Keratinocyte (primary cell): ENCODE measurements at regions not wholly inside any gene's neighbourhood (a gene's known extent, or its start where the extent isn't known, plus 50 kb on each side); places are given as distances from the start of the nearest gene placed in this dataset.

Experiments
- DNase-seq: peaks from one replicate; pipeline ENCODE4 v3.0.0-alpha.2; 2011; ENCODE audit warnings: low read depth, missing footprints, low spot score
- FAIRE-seq: peaks from 2 replicates; lab custom pipeline; 2011; peaks lifted over from hg19 to GRCh38; lab: Jason Lieb, UNC
- H2AFZ ChIP-seq: 2 replicates; pipeline ENCODE4 v1.6.0; 2012; ENCODE audit warnings: low read length, control low read depth, inconsistent platforms; ENCODE audit not compliant: control insufficient read depth
- H3K27ac ChIP-seq: 2 replicates; pipeline ENCODE4 v1.5.1; 2011; ENCODE audit warnings: low read length; ENCODE audit not compliant: control insufficient read depth, insufficient read depth
- H3K27me3 ChIP-seq: 3 replicates; pipeline ENCODE4 v1.6.0; 2011; ENCODE audit warnings: low read length; ENCODE audit not compliant: control insufficient read depth, insufficient read depth; ENCODE audit errors: extremely low read depth
- H3K36me3 ChIP-seq, 2 experiments: 2 replicates in 1 of 2; 3 replicates in 1 of 2; pipeline ENCODE4 v1.5.1; 2011; ENCODE audit warnings: low read length in 2 of 2, mild to moderate bottlenecking in 1 of 2; ENCODE audit not compliant: control insufficient read depth in 2 of 2, insufficient read depth in 2 of 2; ENCODE audit errors: extremely low read depth in 1 of 2
- H3K4me1 ChIP-seq: 3 replicates; pipeline ENCODE4 v1.5.1; 2011; ENCODE audit warnings: low read length; ENCODE audit not compliant: control insufficient read depth, insufficient read depth; ENCODE audit errors: extremely low read depth
- H3K4me2 ChIP-seq: 3 replicates; pipeline ENCODE4 v1.6.0; 2011; ENCODE audit warnings: low read depth, low read length; ENCODE audit not compliant: control insufficient read depth, insufficient read depth; ENCODE audit errors: extremely low read depth
- H3K4me3 ChIP-seq, 3 experiments: fragments of 200-600 bp in 1 of 3; sonication (generic) in 1 of 3; 2 replicates in 2 of 3; 3 replicates in 1 of 3; pipeline ENCODE4 v1.5.1; 2011 to 2016; ENCODE audit warnings: low read length in 3 of 3, mild to moderate bottlenecking in 3 of 3, control low read depth in 2 of 3, inconsistent platforms in 1 of 3, low read depth in 1 of 3, mixed read lengths in 1 of 3, mixed run types in 1 of 3, moderate library complexity in 1 of 3; ENCODE audit not compliant: control insufficient read depth in 2 of 3, insufficient read depth in 2 of 3; ENCODE audit errors: extremely low read depth in 1 of 3
- H3K79me2 ChIP-seq: 2 replicates; pipeline ENCODE4 v1.6.0; 2012; ENCODE audit warnings: low read length; ENCODE audit not compliant: control insufficient read depth, insufficient read depth
- H3K9ac ChIP-seq: 3 replicates; pipeline ENCODE4 v1.6.0; 2011; ENCODE audit warnings: low read length; ENCODE audit not compliant: control insufficient read depth, insufficient read depth; ENCODE audit errors: extremely low read depth
- H3K9me1 ChIP-seq: 3 replicates; pipeline ENCODE4 v1.6.0; 2011; ENCODE audit warnings: low read length; ENCODE audit not compliant: control insufficient read depth, insufficient read depth; ENCODE audit errors: extremely low read depth
- H3K9me3 ChIP-seq: 2 replicates; pipeline ENCODE4 v1.5.1; 2012; ENCODE audit warnings: low read depth, low read length; ENCODE audit not compliant: control insufficient read depth
- H4K20me1 ChIP-seq: 3 replicates; pipeline ENCODE4 v1.6.0; 2011; ENCODE audit warnings: low read length; ENCODE audit not compliant: control insufficient read depth, insufficient read depth; ENCODE audit errors: extremely low read depth
- EZH2 ChIP-seq: IDR thresholded peaks from one replicate; pipeline ENCODE4 v1.6.1; 2012; ENCODE audit warnings: inconsistent platforms, mild to moderate bottlenecking, low read length, moderate library complexity
- dilution Hi-C: fragments of 300-500 bp; cut with MboI; formaldehyde crosslinking; loops from one replicate; pipeline ENCODE4 v1.7.0; 2020; ENCODE audit warnings: low sequenced_read_pairs; ENCODE audit not compliant: extremely low pct_ligation_motif_present
- TF ChIP-seq, protein P1 (sequence below), 3 experiments: IDR thresholded peaks in 1 of 3; conservative IDR thresholded peaks in 1 of 3; optimal IDR thresholded peaks in 1 of 3; 2 replicates in 2 of 3; 3 replicates in 1 of 3; pipeline versions ENCODE3 to v1.5.1; 2011; ENCODE audit warnings: low read length in 3 of 3, mild to moderate bottlenecking in 3 of 3, moderate library complexity in 2 of 3, control low read depth in 1 of 3, inconsistent platforms in 1 of 3; ENCODE audit not compliant: insufficient read depth in 2 of 3; ENCODE audit errors: extremely low read depth in 1 of 3

DNA sequence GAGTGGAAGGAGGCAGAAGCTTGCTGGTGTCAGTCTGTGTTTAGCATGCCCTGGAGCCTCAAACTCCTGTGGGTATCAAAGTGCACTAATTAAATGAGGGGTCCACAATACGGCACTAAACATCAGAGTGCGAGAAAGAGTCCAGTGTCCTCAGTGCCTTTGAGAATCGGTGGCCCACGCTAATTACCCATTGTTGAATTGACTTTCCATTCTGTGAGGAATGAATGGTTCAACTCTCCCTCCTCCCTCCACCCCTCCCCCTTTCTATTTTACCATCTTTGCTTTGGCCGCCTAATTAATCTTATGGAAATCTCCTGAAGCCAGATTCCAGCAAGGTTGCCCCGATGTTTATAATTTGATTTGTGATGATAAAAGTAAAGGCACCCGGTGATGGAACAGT, 217.8 kb downstream of the TFEC start:
- no peak overlapping the region for H3K4me2 ChIP-seq
- no peaks in the 10 kb centered on the region for H3K9me3 ChIP-seq
- H3K27me3 ChIP-seq: peaks cover 7% of the 10 kb centered on the region
- DNase-seq (no peak), FAIRE-seq (no peak)
- H3K9me1 ChIP-seq: no peaks in the 10 kb centered on the region
- no peak for TF ChIP-seq EZH2
- TF ChIP-seq, protein P1, sequence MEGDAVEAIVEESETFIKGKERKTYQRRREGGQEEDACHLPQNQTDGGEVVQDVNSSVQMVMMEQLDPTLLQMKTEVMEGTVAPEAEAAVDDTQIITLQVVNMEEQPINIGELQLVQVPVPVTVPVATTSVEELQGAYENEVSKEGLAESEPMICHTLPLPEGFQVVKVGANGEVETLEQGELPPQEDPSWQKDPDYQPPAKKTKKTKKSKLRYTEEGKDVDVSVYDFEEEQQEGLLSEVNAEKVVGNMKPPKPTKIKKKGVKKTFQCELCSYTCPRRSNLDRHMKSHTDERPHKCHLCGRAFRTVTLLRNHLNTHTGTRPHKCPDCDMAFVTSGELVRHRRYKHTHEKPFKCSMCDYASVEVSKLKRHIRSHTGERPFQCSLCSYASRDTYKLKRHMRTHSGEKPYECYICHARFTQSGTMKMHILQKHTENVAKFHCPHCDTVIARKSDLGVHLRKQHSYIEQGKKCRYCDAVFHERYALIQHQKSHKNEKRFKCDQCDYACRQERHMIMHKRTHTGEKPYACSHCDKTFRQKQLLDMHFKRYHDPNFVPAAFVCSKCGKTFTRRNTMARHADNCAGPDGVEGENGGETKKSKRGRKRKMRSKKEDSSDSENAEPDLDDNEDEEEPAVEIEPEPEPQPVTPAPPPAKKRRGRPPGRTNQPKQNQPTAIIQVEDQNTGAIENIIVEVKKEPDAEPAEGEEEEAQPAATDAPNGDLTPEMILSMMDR (optimal IDR thresholded peaks at IDR 0.05 in 1 of 3, IDR thresholded peaks at IDR 0.05 in 1 of 3, conservative IDR thresholded peaks at IDR 0.05 in 1 of 3; ENCODE audit: extremely low read depth in 1 of 3, insufficient read depth in 2 of 3, low read length in 3 of 3): no peak
- H3K4me1 ChIP-seq: no peaks in the 10 kb centered on the region
- H3K4me3 ChIP-seq: no peak overlapping the region
- dilution Hi-C loops: no loop called here
- no peak overlapping the region for H3K27ac ChIP-seq
- no peaks in the 10 kb centered on the region for H3K79me2 ChIP-seq
- no peak overlapping the region for H3K9ac ChIP-seq
- no peak overlapping the region for H2AFZ ChIP-seq
- H4K20me1 ChIP-seq: no peaks in the 10 kb centered on the region
- no peaks in the 10 kb centered on the region for H3K36me3 ChIP-seq

DNA sequence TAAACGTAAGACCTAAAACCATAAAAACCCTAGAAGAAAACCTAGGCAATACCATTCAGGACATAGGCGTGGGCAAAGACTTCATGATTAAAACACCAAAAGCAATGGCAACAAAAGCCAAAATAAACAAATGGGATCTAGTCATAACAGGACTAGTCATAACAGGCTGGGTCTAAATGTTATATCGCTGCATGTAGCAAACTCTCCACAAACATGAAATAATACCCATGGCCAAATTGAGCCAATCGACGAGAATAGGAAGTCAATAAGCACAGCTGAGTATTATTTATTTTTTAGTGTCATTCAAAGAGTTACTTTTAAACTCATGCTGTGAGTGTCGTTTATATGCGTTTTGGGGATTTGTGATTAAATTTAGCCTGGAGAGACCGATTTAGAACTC, 225.1 kb downstream of the TFEC start:
- dilution Hi-C loops: no loop called here
- H4K20me1 ChIP-seq: no peaks in the 10 kb centered on the region
- H3K9me3 ChIP-seq: no peaks in the 10 kb centered on the region
- FAIRE-seq (no peak), DNase-seq (no peak)
- H3K9me1 ChIP-seq: no peaks in the 10 kb centered on the region
- H3K4me3 ChIP-seq: no peak overlapping the region
- no peak overlapping the region for H2AFZ ChIP-seq
- H3K27ac ChIP-seq: no peak overlapping the region
- TF ChIP-seq, protein P1 (optimal IDR thresholded peaks at IDR 0.05 in 1 of 3, IDR thresholded peaks at IDR 0.05 in 1 of 3, conservative IDR thresholded peaks at IDR 0.05 in 1 of 3; ENCODE audit: extremely low read depth in 1 of 3, insufficient read depth in 2 of 3, low read length in 3 of 3): no peak
- no peak for TF ChIP-seq EZH2
- no peaks in the 10 kb centered on the region for H3K79me2 ChIP-seq
- H3K4me2 ChIP-seq: no peak overlapping the region
- H3K27me3 ChIP-seq: no peaks in the 10 kb centered on the region
- H3K36me3 ChIP-seq: no peaks in the 10 kb centered on the region
- H3K4me1 ChIP-seq: no peaks in the 10 kb centered on the region
- H3K9ac ChIP-seq: no peak overlapping the region
